Activated CD4-positive, alpha-beta T cell treated with anti-CD3 and anti-CD28 coated beads, Interleukin-2, amount 50 U/mL, for 48 hours (primary cell): ENCODE measurements at regions not wholly inside any gene's neighbourhood (a gene's known extent, or its start where the extent isn't known, plus 50 kb on each side); places are given as distances from the start of the nearest gene placed in this dataset.
"Not testable (repeated sequence)": the region's sequence is repeated elsewhere in the genome, so short reads cannot be mapped to it uniquely, and the experiment has no call there.

Experiments
- DNase-seq, 2 experiments: peaks; one replicate each; pipeline ENCODE4 v3.0.0-alpha.2; 2020

GRCh38 chr22:26769663-26770062, 112.3 kb downstream of the MIAT start:
- DNase-seq = no peak

GRCh38 chr22:26770624-26771023, 113.2 kb downstream of the MIAT start:
- DNase-seq = no peak

GRCh38 chr22:26773054-26773453, 115.7 kb downstream of the MIAT start:
- not testable (repeated sequence) for DNase-seq

GRCh38 chr22:26775394-26775793, 118.0 kb downstream of the MIAT start:
- no peak for DNase-seq

- no peak for DNase-seq
These were observed 119.9 kb downstream of the MIAT start for GRCh38 chr22:26777156-26777801.

- no peak for DNase-seq
These were observed 121.0 kb downstream of the MIAT start for GRCh38 chr22:26778372-26778771.

- DNase-seq = no peak
These were observed 121.7 kb downstream of the MIAT start for GRCh38 chr22:26779108-26779507.

- no peak for DNase-seq
These were observed 122.5 kb downstream of the MIAT start for GRCh38 chr22:26779929-26780328.

- no peak for DNase-seq
These were observed 123.1 kb downstream of the MIAT start for GRCh38 chr22:26780521-26780920.

- no peak for DNase-seq
These were observed 123.7 kb downstream of the MIAT start for GRCh38 chr22:26781062-26781461.

GRCh38 chr22:26781596-26781995, 124.2 kb downstream of the MIAT start:
- no peak for DNase-seq

GRCh38 chr22:26783885-26784284, 126.5 kb downstream of the MIAT start:
- DNase-seq = no peak

GRCh38 chr22:26784772-26785171, 127.4 kb downstream of the MIAT start:
- DNase-seq = no peak

GRCh38 chr22:26785932-26786331, 128.5 kb downstream of the MIAT start:
- no peak for DNase-seq

- no peak for DNase-seq
These were observed 129.0 kb downstream of the MIAT start for GRCh38 chr22:26786398-26786797.

GRCh38 chr22:26789951-26790350, 132.6 kb downstream of the MIAT start:
- no peak for DNase-seq

GRCh38 chr22:26792522-26792921, 135.1 kb downstream of the MIAT start:
- DNase-seq = no peak

- DNase-seq = no peak
These were observed 139.4 kb downstream of the MIAT start for GRCh38 chr22:26796785-26797184.

- DNase-seq = peak; percentile 2 to 6
These were observed 140.5 kb downstream of the MIAT start for GRCh38 chr22:26797910-26798309.

- DNase-seq = no peak
These were observed 141.2 kb downstream of the MIAT start for GRCh38 chr22:26798462-26799065.

GRCh38 chr22:26800858-26801257, 143.5 kb downstream of the MIAT start:
- no peak for DNase-seq

- DNase-seq = no peak
These were observed 144.1 kb downstream of the MIAT start for GRCh38 chr22:26801449-26801848.

- no peak for DNase-seq
These were observed 146.9 kb downstream of the MIAT start for GRCh38 chr22:26804315-26804714.

GRCh38 chr22:26804911-26805539, 147.6 kb downstream of the MIAT start:
- no peak for DNase-seq
